ENCODE measurements at regions not wholly inside any gene's neighbourhood (a gene's known extent, or its start where the extent isn't known, plus 50 kb on each side); places are given as distances from the start of the nearest gene placed in this dataset.

- no peak for DNase-seq
Observed at GRCh38 chr1:88101041-88101440, 583.0 kb upstream of the PKN2 start.

- no peak for DNase-seq
Observed at GRCh38 chr1:88104236-88104635, 579.8 kb upstream of the PKN2 start.

- DNase-seq, result no peak
Observed at GRCh38 chr1:88104886-88105285, 579.2 kb upstream of the PKN2 start.

- DNase-seq, result no peak
Observed at GRCh38 chr1:88111816-88112215, 572.3 kb upstream of the PKN2 start.

- no peak for DNase-seq
Observed at GRCh38 chr1:88117597-88117996, 566.5 kb upstream of the PKN2 start.

GRCh38 chr1:88118176-88118845, 565.8 kb upstream of the PKN2 start:
- DNase-seq, result no peak

GRCh38 chr1:88124614-88125013, 559.5 kb upstream of the PKN2 start:
- no peak for DNase-seq

- DNase-seq, result no peak
Observed at GRCh38 chr1:88126467-88126866, 557.6 kb upstream of the PKN2 start.

- DNase-seq, result no peak
Observed at GRCh38 chr1:88133991-88134390, 550.1 kb upstream of the PKN2 start.

- DNase-seq, result no peak
Observed at GRCh38 chr1:88134983-88135921, 548.8 kb upstream of the PKN2 start.

GRCh38 chr1:88139633-88140032, 544.4 kb upstream of the PKN2 start:
- DNase-seq, result no peak

- no peak for DNase-seq
Observed at GRCh38 chr1:88140325-88140724, 543.7 kb upstream of the PKN2 start.

- DNase-seq, result no peak
Observed at GRCh38 chr1:88141499-88142074, 542.5 kb upstream of the PKN2 start.

GRCh38 chr1:88145752-88146151, 538.3 kb upstream of the PKN2 start:
- no peak for DNase-seq

- no peak for DNase-seq
Observed at GRCh38 chr1:88149686-88150085, 534.4 kb upstream of the PKN2 start.

GRCh38 chr1:88150330-88150729, 533.7 kb upstream of the PKN2 start:
- no peak for DNase-seq

- no peak for DNase-seq
Observed at GRCh38 chr1:88163187-88163586, 520.9 kb upstream of the PKN2 start.

- no peak for DNase-seq
Observed at GRCh38 chr1:88168126-88168525, 515.9 kb upstream of the PKN2 start.

- DNase-seq, result no peak
Observed at GRCh38 chr1:88169139-88169538, 514.9 kb upstream of the PKN2 start.

- DNase-seq, result no peak
Observed at GRCh38 chr1:88169939-88170338, 514.1 kb upstream of the PKN2 start.

GRCh38 chr1:88175120-88175630, 508.9 kb upstream of the PKN2 start:
- DNase-seq, result no peak

GRCh38 chr1:88175631-88176226, 508.3 kb upstream of the PKN2 start:
- DNase-seq, result no peak

GRCh38 chr1:88179943-88180342, 504.1 kb upstream of the PKN2 start:
- DNase-seq, result no peak
